GM18498 (cell line): ENCODE measurements at regions not wholly inside any gene's neighbourhood (a gene's known extent, or its start where the extent isn't known, plus 50 kb on each side); places are given as distances from the start of the nearest gene placed in this dataset.

Experiments
- ATAC-seq: cut with Tn5 transposase; IDR thresholded peaks from one replicate; pipeline ENCODE4 v1.9.1; 2021; ENCODE audit warnings: mild to moderate bottlenecking, moderate library complexity; ENCODE audit not compliant: unreplicated experiment

DNA sequence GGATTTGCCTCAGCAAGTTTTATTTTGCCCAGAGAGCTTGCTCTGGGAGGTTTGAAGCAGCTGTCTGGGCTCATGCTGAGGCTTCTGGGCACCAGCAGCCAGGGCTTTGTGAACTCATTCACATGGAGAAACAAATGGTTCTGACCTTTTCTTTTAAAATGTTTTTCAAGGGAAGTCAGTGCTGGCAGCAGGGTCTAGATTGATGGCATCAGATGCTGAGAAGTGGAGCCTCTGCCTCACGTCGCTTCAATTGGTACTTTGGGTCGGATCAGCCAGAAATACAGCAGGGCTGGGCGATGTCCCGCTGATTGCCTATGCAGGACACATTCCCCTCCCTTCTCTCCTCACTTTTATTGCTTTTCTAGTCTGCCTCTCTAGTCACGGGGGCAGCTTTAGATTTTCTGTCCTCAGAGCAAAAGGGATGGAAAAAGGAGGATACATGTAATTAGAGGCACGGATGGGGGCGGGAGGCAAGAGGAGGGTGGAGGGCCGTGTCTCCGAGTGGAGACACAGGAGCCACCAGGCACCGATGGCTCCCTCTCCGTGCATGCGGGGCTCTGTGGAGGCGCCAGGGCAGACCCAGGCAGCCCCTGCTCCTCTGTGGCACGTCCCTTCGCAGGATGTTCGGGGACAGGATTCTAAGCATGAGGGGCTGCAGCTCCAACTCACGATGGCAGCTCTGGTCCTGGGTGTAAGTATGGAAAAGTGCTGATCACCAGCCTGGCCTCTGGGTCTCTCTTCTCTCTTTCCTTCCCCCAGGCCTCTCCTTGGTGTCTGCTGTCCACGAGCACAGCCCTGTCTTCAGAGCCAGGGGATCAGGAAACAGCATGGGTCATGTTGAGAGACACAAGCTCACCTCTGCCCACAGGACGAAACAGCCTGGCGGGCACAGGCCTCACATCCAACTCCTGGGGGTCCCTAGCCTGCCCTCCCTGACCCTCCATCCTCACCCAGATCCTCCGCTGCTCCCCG is 116.1 kb downstream of the FAM43A start:
- no peak for ATAC-seq

DNA sequence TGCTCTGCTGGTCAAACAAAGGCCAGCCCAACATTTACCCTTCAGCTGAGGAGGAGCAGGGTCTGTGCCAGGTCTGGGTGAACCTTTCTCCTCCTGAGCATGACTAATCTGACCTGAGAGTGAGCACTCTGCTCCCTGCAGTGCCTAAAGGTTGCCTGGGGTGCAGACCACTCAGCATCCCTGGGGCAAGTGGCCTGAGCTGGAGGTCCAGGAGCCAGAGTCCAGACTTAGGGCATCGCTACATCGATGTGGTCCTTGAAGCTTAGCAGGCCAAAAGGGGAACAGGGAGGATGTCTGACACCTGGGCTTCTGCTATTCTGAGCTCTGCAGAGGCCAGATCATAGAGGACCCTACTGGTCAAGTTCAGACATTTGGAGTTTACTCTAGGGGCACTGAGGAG is 119.1 kb downstream of the FAM43A start:
- no peak for ATAC-seq

DNA sequence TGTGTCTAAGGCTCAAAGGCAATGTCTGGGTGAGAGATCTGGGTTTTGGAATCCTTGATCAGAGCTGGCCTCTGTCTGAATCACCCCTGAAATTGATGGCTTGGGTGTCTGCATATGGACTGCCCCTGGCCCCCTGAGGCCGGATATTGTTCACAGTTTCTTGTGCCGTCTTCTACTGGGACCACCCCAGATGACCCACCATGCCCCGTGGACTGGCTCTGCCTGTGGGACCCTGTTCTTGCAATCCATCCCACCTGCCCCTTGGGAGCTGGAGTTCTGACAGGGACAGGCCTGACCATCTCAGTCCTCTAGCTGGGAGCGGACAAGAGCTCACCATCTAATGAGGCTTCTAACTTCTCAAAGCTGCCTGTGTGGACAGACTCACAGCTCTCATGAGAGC is 119.9 kb downstream of the FAM43A start:
- ATAC-seq, result no peak

- ATAC-seq, result no peak
Observed at GRCh38 chr3:194806991-194807630, 121.4 kb downstream of the FAM43A start.

GRCh38 chr3:194808640-194809097 is 123.0 kb downstream of the FAM43A start:
- no peak for ATAC-seq

- ATAC-seq, result no peak
Observed at GRCh38 chr3:194809382-194809781, 123.7 kb downstream of the FAM43A start.

DNA sequence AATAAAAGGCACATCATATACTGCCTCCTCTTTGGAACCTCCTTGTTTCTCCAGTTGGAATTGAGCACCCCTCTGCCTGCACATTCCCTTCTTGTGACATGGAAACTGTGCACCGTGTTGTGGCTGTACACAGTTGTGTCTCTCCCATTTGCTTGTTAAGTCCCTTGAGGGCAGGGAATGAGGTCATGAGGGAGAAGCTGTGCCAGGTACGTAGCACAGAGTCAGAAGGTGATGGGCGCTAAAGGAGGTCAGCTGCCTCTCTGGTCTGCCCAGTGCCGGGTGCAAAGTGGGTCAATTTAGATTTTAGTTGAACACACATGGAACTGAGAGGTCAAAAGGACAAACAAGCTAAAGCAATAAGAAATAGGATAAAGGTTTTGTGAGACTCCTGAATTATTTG is 124.4 kb downstream of the FAM43A start:
- no peak for ATAC-seq

- no peak for ATAC-seq
Observed at GRCh38 chr3:194811118-194811517, 125.4 kb downstream of the FAM43A start.

GRCh38 chr3:194812176-194812575 is 126.5 kb downstream of the FAM43A start:
- no peak for ATAC-seq

DNA sequence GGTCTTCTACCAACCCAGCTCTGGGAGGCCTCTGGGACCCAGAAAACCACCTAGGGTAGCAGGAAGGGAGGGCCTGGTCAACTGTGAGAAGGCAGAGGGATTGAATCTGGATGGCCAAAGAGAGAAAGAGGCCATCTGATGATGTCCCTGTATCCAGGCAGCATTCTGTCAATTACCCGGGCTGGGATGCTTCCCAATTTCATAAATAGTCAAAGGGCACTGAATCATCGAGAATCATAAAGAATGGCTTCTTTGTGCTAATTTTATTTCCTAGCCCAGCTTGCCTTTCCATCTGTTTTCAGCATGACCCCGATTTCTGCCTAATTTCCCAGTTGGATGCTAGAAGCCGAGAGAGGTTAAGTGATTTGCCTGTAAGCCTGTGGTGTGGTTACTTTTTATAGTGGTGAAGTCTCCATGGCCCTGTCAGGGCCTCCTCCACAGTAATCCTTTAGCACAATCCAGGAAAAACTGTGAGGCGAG is 129.2 kb downstream of the FAM43A start:
- ATAC-seq, result no peak

DNA sequence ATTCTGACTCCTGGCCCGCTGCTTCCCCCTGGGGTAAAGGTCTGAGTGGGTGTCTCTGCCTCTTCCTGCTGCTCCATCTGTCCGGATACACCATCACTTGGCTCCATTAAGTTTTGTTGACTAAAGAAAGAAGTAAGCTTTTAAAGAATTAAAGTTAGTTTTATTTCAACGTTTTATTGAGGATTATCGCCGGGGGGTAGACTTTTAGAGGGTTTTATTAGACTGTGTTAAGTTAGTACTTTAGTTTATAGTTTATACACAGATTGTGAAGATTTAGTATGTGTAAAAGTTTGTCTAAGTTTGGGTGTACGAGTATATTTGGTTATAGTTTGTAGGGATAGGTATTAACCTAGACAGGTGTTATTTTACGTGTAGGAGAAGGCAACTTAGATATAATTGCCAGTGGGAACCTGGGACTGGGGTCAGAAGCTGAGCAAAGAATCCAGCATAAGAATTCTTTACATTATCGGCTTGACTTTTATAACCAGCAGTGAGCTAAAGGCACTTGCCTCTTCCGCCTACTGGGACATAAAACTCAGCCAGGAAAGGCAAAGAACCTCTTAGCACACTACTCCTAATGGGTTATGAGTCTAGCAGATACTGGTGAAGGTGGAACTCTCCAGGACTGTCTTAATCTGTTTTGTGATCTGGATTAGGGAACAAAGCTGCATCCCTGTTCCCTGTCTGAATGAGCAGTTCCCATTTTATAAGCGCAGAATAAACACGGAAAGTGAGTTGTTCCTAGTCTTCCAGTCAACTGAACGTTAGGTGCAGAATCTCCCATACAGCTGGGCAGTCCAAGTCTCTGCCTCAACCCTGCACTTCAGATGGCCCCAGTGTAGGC is 131.3 kb downstream of the FAM43A start:
- ATAC-seq, result no peak

- ATAC-seq, result no peak
Observed at GRCh38 chr3:194817592-194817930, 131.9 kb downstream of the FAM43A start.

- no peak for ATAC-seq
Observed at GRCh38 chr3:194817936-194818335, 132.3 kb downstream of the FAM43A start.

DNA sequence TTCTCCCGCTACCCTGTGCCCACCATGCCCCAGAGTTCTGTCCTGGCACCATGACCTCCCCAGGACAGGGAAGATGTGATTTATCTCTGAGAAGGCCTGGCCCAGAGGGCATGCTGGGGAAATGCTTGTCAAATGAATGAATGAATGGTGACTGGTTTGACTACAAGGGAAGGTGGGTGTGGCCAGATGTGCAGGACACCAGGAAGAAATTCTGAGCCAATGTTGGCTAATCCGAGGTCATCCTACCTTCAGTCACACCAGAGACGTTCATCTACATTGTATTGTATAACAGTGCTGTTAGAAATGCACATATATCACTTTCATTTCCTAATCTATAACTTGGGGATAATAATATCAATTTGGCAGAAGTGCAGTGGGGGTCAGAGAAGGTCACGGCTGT is 138.4 kb downstream of the FAM43A start:
- ATAC-seq, result no peak

GRCh38 chr3:194824701-194825111 is 139.0 kb downstream of the FAM43A start:
- no peak for ATAC-seq

- no peak for ATAC-seq
Observed at GRCh38 chr3:194826594-194826993, 140.9 kb downstream of the FAM43A start.

GRCh38 chr3:194827486-194827885 is 141.8 kb downstream of the FAM43A start:
- ATAC-seq, result no peak

GRCh38 chr3:194828116-194828515 is 142.4 kb downstream of the FAM43A start:
- no peak for ATAC-seq

DNA sequence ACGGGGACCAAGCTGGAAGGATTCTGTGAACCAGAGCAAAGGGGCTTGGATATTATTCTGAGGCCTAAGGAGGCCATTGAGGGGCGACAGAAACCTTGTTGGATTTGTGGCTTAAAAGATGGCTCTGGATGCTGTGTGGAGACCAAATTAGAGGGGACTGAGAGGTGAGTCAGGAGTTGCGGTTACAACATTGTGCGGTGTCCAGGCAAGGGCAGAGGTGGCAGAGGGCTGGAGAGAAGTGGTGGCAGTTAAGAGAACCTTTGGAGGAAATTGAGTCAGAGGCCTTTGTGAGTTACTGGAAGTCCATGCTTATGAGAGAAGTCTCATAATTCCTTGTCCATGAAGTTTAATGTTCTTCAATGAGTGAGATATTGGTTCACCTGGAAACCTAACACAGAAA is 143.2 kb downstream of the FAM43A start:
- no peak for ATAC-seq

GRCh38 chr3:194830401-194830800 is 144.7 kb downstream of the FAM43A start:
- ATAC-seq, result no peak

DNA sequence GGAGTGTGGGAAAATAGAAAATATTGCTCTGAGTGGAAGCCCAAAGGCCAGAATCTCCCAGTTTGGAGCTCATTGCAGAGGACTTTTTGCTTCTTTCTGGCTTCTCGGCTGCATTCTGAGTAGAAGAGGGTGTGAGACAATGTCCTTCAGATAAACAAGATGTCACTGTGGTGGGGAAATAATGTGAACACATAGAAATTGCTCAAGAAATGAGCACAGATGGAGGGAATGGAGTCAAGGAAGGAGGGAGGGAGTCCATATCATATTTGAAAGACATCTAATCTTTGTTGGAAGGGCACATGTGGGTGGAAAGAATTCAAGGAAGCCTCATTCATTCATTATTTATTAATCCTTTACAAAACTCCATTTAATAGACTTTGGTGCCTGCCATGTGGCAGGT is 145.3 kb downstream of the FAM43A start:
- ATAC-seq, result no peak
